H9 (cell line): ENCODE measurements at regions not wholly inside any gene's neighbourhood (a gene's known extent, or its start where the extent isn't known, plus 50 kb on each side); places are given as distances from the start of the nearest gene placed in this dataset.

Source experiments
- DNase-seq: peaks from one replicate; pipeline ENCODE4 v3.0.0-alpha.2; 2017
- H2AFZ ChIP-seq: one replicate; pipeline ENCODE4 v1.6.1; 2013; ENCODE audit warnings: mild to moderate bottlenecking, low read length, control low read depth, moderate library complexity
- H2AK5ac ChIP-seq: 2 replicates; pipeline ENCODE4 v1.6.1; 2013; ENCODE audit warnings: low read length, control low read depth, mixed read lengths; ENCODE audit not compliant: insufficient read length
- H2BK120ac ChIP-seq: one replicate; pipeline ENCODE4 v1.6.1; 2013; ENCODE audit warnings: low read depth, mild to moderate bottlenecking, low read length, control low read depth, inconsistent platforms; ENCODE audit not compliant: poor library complexity, severe bottlenecking
- H2BK12ac ChIP-seq: 2 replicates; pipeline ENCODE4 v1.6.1; 2013; ENCODE audit warnings: low read length, control low read depth, mixed read lengths, low read depth; ENCODE audit not compliant: insufficient read length
- H2BK15ac ChIP-seq: 2 replicates; pipeline ENCODE4 v1.6.1; 2013; ENCODE audit warnings: low read depth, low read length, control low read depth
- H2BK20ac ChIP-seq: one replicate; pipeline ENCODE4 v1.6.1; 2013; ENCODE audit warnings: low read depth, mild to moderate bottlenecking, low read length, control low read depth, inconsistent platforms; ENCODE audit not compliant: poor library complexity, severe bottlenecking
- H2BK5ac ChIP-seq: 2 replicates; pipeline ENCODE4 v1.6.1; 2013; ENCODE audit warnings: low read length, control low read depth, mixed read lengths; ENCODE audit not compliant: insufficient read length
- H3K14ac ChIP-seq: 2 replicates; pipeline ENCODE4 v1.6.1; 2013; ENCODE audit warnings: low read length, control low read depth; ENCODE audit not compliant: insufficient read depth
- H3K18ac ChIP-seq: 2 replicates; pipeline ENCODE4 v1.6.1; 2013; ENCODE audit warnings: low read depth, mild to moderate bottlenecking, mixed read lengths, low read length, control low read depth; ENCODE audit not compliant: insufficient read length
- H3K23ac ChIP-seq: 2 replicates; pipeline ENCODE4 v1.6.1; 2013; ENCODE audit warnings: low read length, control low read depth, mixed read lengths, low read depth; ENCODE audit not compliant: insufficient read length
- H3K23me2 ChIP-seq: 2 replicates; pipeline ENCODE4 v1.6.1; 2013; ENCODE audit warnings: low read depth, mild to moderate bottlenecking, mixed read lengths, low read length, control low read depth; ENCODE audit not compliant: insufficient read length, poor library complexity, severe bottlenecking
- H3K27ac ChIP-seq: 2 replicates; pipeline ENCODE4 v1.5.1; 2013; ENCODE audit warnings: low read length, control low read depth, mixed read lengths, low read depth; ENCODE audit not compliant: insufficient read length
- H3K27me3 ChIP-seq: 2 replicates; pipeline ENCODE4 v1.6.1; 2013; ENCODE audit warnings: low read length, control low read depth, inconsistent platforms; ENCODE audit not compliant: insufficient read depth
- H3K4ac ChIP-seq: 2 replicates; pipeline ENCODE4 v1.6.1; 2013; ENCODE audit warnings: low read depth, mild to moderate bottlenecking, control low read depth, inconsistent platforms, low read length, moderate library complexity
- H3K4me1 ChIP-seq: 2 replicates; pipeline ENCODE4 v1.6.1; 2013; ENCODE audit warnings: low read length, control low read depth, inconsistent platforms; ENCODE audit not compliant: insufficient read depth
- H3K4me2 ChIP-seq: 2 replicates; pipeline ENCODE4 v1.6.1; 2013; ENCODE audit warnings: low read length, control low read depth, mixed read lengths; ENCODE audit not compliant: insufficient read length, insufficient read depth
- H3K56ac ChIP-seq: 2 replicates; pipeline ENCODE4 v1.6.1; 2013; ENCODE audit warnings: low read depth, mild to moderate bottlenecking, mixed read lengths, low read length, control low read depth; ENCODE audit not compliant: insufficient read length
- H3K79me1 ChIP-seq: 2 replicates; pipeline ENCODE4 v1.6.1; 2013; ENCODE audit warnings: low read depth, mild to moderate bottlenecking, moderate library complexity, low read length, control low read depth, inconsistent platforms; ENCODE audit not compliant: insufficient read depth, poor library complexity, severe bottlenecking
- H3K79me2 ChIP-seq: 2 replicates; pipeline ENCODE4 v1.6.1; 2013; ENCODE audit warnings: low read length, control low read depth, inconsistent platforms; ENCODE audit not compliant: insufficient read depth
- H3K9ac ChIP-seq: 2 replicates; pipeline ENCODE4 v1.6.1; 2013; ENCODE audit warnings: low read length, control low read depth, mixed read lengths; ENCODE audit not compliant: insufficient read length; ENCODE audit errors: extremely low read depth
- H3K9me3 ChIP-seq: one replicate; pipeline ENCODE4 v1.6.1; 2013; ENCODE audit warnings: low read depth, low read length, inconsistent platforms; ENCODE audit not compliant: control insufficient read depth
- H3T11ph ChIP-seq: one replicate; pipeline ENCODE4 v1.6.1; 2013; ENCODE audit warnings: mild to moderate bottlenecking, low read length, control low read depth, inconsistent platforms
- H4K20me1 ChIP-seq: one replicate; pipeline ENCODE4 v1.6.1; 2013; ENCODE audit not compliant: control insufficient read depth, insufficient read length, insufficient read depth
- H4K5ac ChIP-seq: 2 replicates; pipeline ENCODE4 v1.6.1; 2013; ENCODE audit warnings: low read depth, mild to moderate bottlenecking, mixed read lengths, low read length, control low read depth; ENCODE audit not compliant: insufficient read length
- H4K8ac ChIP-seq: replicated peaks from 2 replicates; pipeline ENCODE4 v1.6.1; 2013; ENCODE audit warnings: low read length, control low read depth, mixed read lengths, low read depth; ENCODE audit not compliant: insufficient read length
- H4K91ac ChIP-seq: 2 replicates; pipeline ENCODE4 v1.6.1; 2013; ENCODE audit warnings: low read depth, mild to moderate bottlenecking, moderate library complexity, mixed read lengths, low read length, control low read depth; ENCODE audit not compliant: insufficient read length
- H3K27ac Mint-ChIP-seq, 3 experiments: 2 replicates in 2 of 3; 3 replicates in 1 of 3; pipeline ENCODE4 v1.8.0; 2020 to 2021; ENCODE audit warnings: mixed read lengths in 3 of 3, mild to moderate bottlenecking in 1 of 3, moderate library complexity in 1 of 3
- H3K27me3 Mint-ChIP-seq: 2 replicates; pipeline ENCODE4 v1.8.0; 2021; ENCODE audit warnings: low read depth, mild to moderate bottlenecking, moderate library complexity, mixed read lengths
- H3K36me3 Mint-ChIP-seq, 3 experiments: 2 replicates in 2 of 3; 3 replicates in 1 of 3; pipeline ENCODE4 v1.8.0; 2020 to 2021; ENCODE audit warnings: low read depth in 3 of 3, mixed read lengths in 3 of 3; ENCODE audit not compliant: insufficient read depth in 1 of 3
- H3K4me1 Mint-ChIP-seq, 2 experiments: 2 replicates each; pipeline ENCODE4 v1.8.0; 2020; ENCODE audit warnings: mixed read lengths in 2 of 2
- H3K4me3 Mint-ChIP-seq, 2 experiments: 2 replicates in 1 of 2; 3 replicates in 1 of 2; pipeline ENCODE4 v1.8.0; 2020 to 2021; ENCODE audit warnings: mild to moderate bottlenecking in 2 of 2, mixed read lengths in 2 of 2, moderate library complexity in 1 of 2
- H3K9me3 Mint-ChIP-seq, 2 experiments: 2 replicates in 1 of 2; 3 replicates in 1 of 2; pipeline ENCODE4 v1.8.0; 2020; ENCODE audit warnings: mild to moderate bottlenecking in 2 of 2, mixed read lengths in 2 of 2, moderate library complexity in 1 of 2
- WGBS: extraction: QIAGEN DNeasy Blood & Tissue Kit; methylation state at CpG from one replicate; pipeline ENCODE4 v1.1.7; 2013; ENCODE audit warnings: missing lambda C conversion rate, low lambda C conversion rate, mixed read lengths; ENCODE audit not compliant: insufficient read length; ENCODE audit errors: extremely low coverage; 5-methylcytosine and 5-hydroxymethylcytosine counted together
- TF ChIP-seq, protein P1 (sequence below): fragments of 200-600 bp; sonication (generic); conservative IDR thresholded peaks from 3 replicates; pipeline ENCODE4 v1.8.0; 2021; ENCODE audit warnings: antibody characterized with exemption, mild to moderate bottlenecking

DNA sequence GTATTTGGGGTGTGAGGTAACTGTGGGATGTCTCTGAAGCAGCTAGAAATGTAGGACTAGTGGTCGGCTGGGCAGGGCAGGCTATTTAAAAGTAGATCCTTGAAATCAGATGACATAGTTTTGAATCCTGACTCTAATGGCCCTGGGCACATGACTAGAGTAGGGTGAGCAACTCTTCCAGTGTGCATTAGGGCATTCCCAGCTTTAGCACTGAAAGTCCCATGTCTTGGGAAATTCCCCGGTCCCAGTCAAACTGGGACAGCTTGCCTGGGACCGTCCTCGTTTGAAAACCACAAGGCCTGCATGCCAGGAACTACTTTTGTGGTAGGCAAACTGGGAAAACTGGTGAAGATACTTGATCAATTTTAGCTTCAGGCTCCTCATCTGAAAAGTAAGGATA lies 255.3 kb downstream of the PTEN start:
- no peaks in the 10 kb centered on the region for H3K23me2 ChIP-seq

More for the DNA sequence above, 255.3 kb downstream of the PTEN start:
- Histone ChIP-seq H3K14ac (no peak overlapping the region), H4K91ac (no peak overlapping the region), H3K79me2 (no peaks in the 10 kb centered on the region), H3K9me3 (no peaks in the 10 kb centered on the region), H4K5ac (no peak overlapping the region), H3K18ac (no peak overlapping the region), H3K27ac (no peak overlapping the region), H3K4me2 (no peak overlapping the region), H3T11ph (no peak overlapping the region), H2BK20ac (no peak overlapping the region), H2BK120ac (no peak overlapping the region), H2BK5ac (no peak overlapping the region), H3K23ac (no peak overlapping the region), H3K4me1 (0 out of 2 replicates have a peak, but pooled peaks cover 2% of the 10 kb centered on the region), H3K4ac (no peak overlapping the region), H4K8ac (no peak overlapping the region), H3K27me3 (no peaks in the 10 kb centered on the region), H2AFZ (no peak overlapping the region), H4K20me1 (no peaks in the 10 kb centered on the region), H3K56ac (no peak overlapping the region), H3K79me1 (no peaks in the 10 kb centered on the region), H2AK5ac (no peak overlapping the region), H3K9ac (no peak overlapping the region), H2BK15ac (no peak overlapping the region), H2BK12ac (no peak overlapping the region)
- no peak for DNase-seq
- Mint-ChIP-seq H3K9me3 (no peaks in the 10 kb centered on the region), H3K4me3 (no peak overlapping the region), H3K27ac (no peak overlapping the region), H3K4me1 (peaks cover 7 to 11% of the 10 kb centered on the region in 2 experiments), H3K36me3 (no peaks in the 10 kb centered on the region), H3K27me3 (no peaks in the 10 kb centered on the region)
- no CpG with 5 or more reads among the region's 4 CpGs for WGBS
- TF ChIP-seq, protein P1, sequence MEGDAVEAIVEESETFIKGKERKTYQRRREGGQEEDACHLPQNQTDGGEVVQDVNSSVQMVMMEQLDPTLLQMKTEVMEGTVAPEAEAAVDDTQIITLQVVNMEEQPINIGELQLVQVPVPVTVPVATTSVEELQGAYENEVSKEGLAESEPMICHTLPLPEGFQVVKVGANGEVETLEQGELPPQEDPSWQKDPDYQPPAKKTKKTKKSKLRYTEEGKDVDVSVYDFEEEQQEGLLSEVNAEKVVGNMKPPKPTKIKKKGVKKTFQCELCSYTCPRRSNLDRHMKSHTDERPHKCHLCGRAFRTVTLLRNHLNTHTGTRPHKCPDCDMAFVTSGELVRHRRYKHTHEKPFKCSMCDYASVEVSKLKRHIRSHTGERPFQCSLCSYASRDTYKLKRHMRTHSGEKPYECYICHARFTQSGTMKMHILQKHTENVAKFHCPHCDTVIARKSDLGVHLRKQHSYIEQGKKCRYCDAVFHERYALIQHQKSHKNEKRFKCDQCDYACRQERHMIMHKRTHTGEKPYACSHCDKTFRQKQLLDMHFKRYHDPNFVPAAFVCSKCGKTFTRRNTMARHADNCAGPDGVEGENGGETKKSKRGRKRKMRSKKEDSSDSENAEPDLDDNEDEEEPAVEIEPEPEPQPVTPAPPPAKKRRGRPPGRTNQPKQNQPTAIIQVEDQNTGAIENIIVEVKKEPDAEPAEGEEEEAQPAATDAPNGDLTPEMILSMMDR: no peak
